Ectodermal cell (in vitro differentiated cells): ENCODE measurements at regions not wholly inside any gene's neighbourhood (a gene's known extent, or its start where the extent isn't known, plus 50 kb on each side); places are given as distances from the start of the nearest gene placed in this dataset.
"Not testable (repeated sequence)": the region's sequence is repeated elsewhere in the genome, so short reads cannot be mapped to it uniquely, and the experiment has no call there.

Experiments used
- H3K27ac ChIP-seq: 2 replicates; pipeline ENCODE4 v1.7.0; 2013; ENCODE audit warnings: mild to moderate bottlenecking, low read depth, low read length; ENCODE audit not compliant: insufficient read depth, poor library complexity, severe bottlenecking
- H3K27me3 ChIP-seq: 2 replicates; pipeline ENCODE4 v1.7.0; 2013; ENCODE audit warnings: mild to moderate bottlenecking, low read length; ENCODE audit not compliant: insufficient read depth, control insufficient read depth, poor library complexity, severe bottlenecking
- H3K36me3 ChIP-seq: one replicate; pipeline ENCODE4 v1.7.0; 2013; ENCODE audit warnings: low read length; ENCODE audit not compliant: control insufficient read depth, insufficient read depth
- H3K4me1 ChIP-seq: one replicate; pipeline ENCODE4 v1.7.0; 2013; ENCODE audit warnings: low read length; ENCODE audit not compliant: control insufficient read depth, insufficient read depth
- H3K4me3 ChIP-seq: 2 replicates; pipeline ENCODE4 v1.7.0; 2013; ENCODE audit warnings: low read depth, low read length, control low read depth; ENCODE audit not compliant: insufficient read depth
- H3K9me3 ChIP-seq: 2 replicates; pipeline ENCODE4 v1.7.0; 2013; ENCODE audit warnings: mild to moderate bottlenecking, low read length, moderate library complexity; ENCODE audit not compliant: control insufficient read depth
- WGBS, 2 experiments: methylation state at CpG; one replicate each; pipeline ENCODE4 v1.1.7; 2013; ENCODE audit warnings: missing lambda C conversion rate in 2 of 2; 5-methylcytosine and 5-hydroxymethylcytosine counted together

DNA sequence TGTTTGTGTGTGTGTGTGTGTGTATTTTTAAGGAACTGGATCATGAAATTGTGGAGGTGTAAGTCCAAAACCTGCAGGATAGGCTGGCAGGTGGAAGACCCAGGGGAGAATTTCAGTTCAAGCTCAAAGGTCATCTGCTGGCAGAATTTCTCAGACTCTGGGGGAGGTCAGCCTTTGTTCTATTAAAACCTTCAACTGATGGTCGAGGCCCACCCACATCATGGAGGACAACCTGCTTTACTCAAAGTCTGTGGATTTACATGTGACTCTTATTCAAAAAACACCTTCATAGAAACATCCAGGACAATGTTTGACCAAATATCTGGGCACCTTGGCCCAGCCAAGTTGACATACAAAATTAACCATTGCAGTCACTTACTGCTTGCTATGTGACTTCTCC is 157.2 kb downstream of the EDEM1 start:
- no peaks in the 10 kb centered on the region for H3K9me3 ChIP-seq
- H3K4me3 ChIP-seq, result no peak overlapping the region
- no peaks in the 10 kb centered on the region for H3K36me3 ChIP-seq
- H3K27me3 ChIP-seq, result no peaks in the 10 kb centered on the region
- 74 to 80% methylated on average over 1 of the region's 1 CpG for WGBS, 2 experiments
- H3K27ac ChIP-seq, result no peak overlapping the region
- H3K4me1 ChIP-seq, result peaks cover 9% of the 10 kb centered on the region

DNA sequence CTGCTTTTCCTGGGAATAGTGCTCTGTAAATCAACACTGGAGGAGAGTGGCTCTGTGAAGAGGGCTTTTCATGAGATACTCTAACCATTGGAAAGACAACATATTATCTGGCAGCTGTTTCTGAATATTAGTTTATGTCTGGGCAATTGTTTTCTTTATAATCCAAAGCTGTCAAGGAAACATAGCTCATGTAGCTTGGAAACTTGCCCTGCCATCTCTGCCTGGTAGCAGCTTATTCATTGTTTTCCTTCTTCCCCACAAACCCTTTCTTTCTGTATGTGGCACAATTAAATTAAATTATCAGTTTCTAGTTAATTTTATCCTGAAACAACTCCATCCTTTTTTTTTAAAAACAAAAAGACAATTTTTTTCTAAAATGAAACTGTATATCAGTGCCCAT is 160.0 kb downstream of the EDEM1 start:
- Histone ChIP-seq H3K4me3 (no peak overlapping the region), H3K27ac (no peak overlapping the region), H3K36me3 (no peaks in the 10 kb centered on the region), H3K4me1 (no peaks in the 10 kb centered on the region), H3K9me3 (no peaks in the 10 kb centered on the region), H3K27me3 (no peaks in the 10 kb centered on the region)

DNA sequence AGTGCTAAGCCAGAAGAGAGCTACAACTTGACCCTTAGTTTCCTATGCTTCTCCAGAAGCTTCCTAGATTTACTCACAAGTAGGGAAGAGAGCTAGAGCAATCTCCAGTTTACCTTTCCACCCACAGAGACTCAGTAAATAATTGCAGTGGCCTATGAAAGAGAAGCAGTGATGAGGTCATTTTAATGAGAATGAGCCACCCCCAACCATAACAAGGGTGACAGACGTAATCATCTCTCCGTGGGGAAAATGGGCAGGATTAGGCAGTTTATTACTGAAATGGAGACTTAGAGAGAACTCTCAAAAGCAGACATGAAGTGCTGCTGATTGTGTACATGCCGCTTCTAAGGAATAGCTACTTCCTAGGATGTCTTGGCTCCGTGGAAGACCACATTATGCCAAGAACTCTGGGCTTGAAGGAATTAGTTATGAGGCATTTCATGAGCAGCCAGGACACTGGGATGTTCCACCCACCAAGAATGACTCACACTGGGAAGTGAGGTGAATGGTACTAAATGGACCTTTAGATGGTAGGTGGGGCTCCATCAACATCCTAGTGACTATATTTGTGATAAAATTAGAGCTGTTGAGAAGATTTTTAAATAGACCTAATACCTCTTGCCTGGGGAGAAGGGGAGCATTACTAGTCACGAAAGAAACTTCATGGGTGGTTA is 160.9 kb downstream of the EDEM1 start:
- WGBS, 2 experiments, result 88% methylated on average over 5 of the region's 5 CpGs
- H3K9me3 ChIP-seq, result no peaks in the 10 kb centered on the region

DNA sequence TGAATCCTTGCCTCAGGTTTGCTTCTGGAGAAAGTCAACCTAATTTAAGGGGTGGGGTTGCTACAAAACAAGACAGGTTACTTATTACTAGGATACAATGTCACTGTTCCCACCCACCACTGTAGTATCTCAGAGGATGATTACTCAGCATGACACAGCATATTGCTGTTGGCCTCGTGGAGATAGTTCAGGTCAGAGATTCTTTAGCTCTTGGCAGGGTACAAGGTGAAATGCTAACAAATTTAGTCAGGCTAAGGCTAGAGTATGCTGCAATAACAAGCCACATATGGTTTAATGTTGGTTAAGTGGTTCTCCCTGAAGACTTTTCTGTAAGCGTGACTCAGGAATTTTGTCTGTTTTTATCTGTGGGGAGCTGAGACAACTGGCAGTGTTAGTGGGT is 161.8 kb downstream of the EDEM1 start:
- 84 to 86% methylated on average over 2 of the region's 2 CpGs for WGBS, 2 experiments

More for the DNA sequence above, 160.9 kb downstream of the EDEM1 start:
- Histone ChIP-seq H3K4me3 (no peak overlapping the region), H3K27me3 (no peaks in the 10 kb centered on the region), H3K4me1 (no peaks in the 10 kb centered on the region), H3K27ac (no peak overlapping the region), H3K36me3 (no peaks in the 10 kb centered on the region)

DNA sequence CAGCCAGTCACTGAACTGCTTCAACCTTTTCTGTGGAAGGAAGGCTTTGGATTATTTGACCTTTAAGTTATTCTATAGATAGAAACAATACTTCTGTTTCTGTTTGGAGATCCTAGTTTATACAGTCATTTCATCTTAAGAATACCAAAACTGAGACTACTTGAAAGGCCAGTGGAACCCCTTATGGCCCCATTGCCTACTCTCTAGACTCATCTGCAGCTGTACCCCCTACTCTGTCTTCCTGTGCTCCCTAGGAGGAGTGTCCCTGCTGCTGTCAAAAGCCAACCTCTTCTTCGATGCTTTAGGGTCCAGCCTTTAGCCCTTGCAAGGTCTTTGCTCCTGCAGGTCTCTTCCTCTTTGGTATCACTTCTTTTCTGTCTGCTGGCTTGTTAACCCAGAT is 169.6 kb downstream of the EDEM1 start:
- no peaks in the 10 kb centered on the region for H3K36me3 ChIP-seq
- WGBS, 2 experiments, result 92 to 94% methylated on average over 1 of the region's 1 CpG
- H3K9me3 ChIP-seq, result no peaks in the 10 kb centered on the region
- no peak overlapping the region for H3K27ac ChIP-seq
- H3K27me3 ChIP-seq, result no peaks in the 10 kb centered on the region
- no peak overlapping the region for H3K4me3 ChIP-seq
- H3K4me1 ChIP-seq, result no peaks in the 10 kb centered on the region

More for the DNA sequence above, 161.8 kb downstream of the EDEM1 start:
- no peaks in the 10 kb centered on the region for H3K27me3 ChIP-seq
- H3K4me3 ChIP-seq, result no peak overlapping the region
- no peaks in the 10 kb centered on the region for H3K4me1 ChIP-seq
- no peak overlapping the region for H3K27ac ChIP-seq
- no peaks in the 10 kb centered on the region for H3K9me3 ChIP-seq
- no peaks in the 10 kb centered on the region for H3K36me3 ChIP-seq

DNA sequence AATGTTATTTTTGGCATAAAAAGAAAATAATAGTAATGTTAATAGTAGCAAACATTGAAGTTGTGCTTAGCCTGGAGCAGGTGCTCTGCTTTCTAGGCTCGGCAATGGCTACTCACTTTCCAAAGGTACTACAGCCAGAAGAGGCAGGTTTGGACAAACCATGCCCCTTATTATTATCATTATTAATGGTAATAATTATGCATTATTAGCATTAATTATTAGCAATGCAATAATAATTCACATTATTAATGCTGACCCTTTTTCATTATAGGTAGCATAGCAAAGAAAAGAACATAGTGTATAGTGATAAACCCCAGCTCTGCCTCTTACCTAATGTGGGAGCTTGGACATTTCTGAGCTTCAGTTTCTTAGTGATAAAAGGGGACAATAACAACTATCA is 171.4 kb downstream of the EDEM1 start:
- Histone ChIP-seq H3K36me3 (no peaks in the 10 kb centered on the region), H3K4me3 (no peak overlapping the region), H3K27ac (no peak overlapping the region), H3K9me3 (no peaks in the 10 kb centered on the region), H3K4me1 (no peaks in the 10 kb centered on the region), H3K27me3 (no peaks in the 10 kb centered on the region)
- 80% methylated on average over 1 of the region's 1 CpG; no CpG with 5 or more reads in 1 of the 2 experiments for WGBS, 2 experiments

DNA sequence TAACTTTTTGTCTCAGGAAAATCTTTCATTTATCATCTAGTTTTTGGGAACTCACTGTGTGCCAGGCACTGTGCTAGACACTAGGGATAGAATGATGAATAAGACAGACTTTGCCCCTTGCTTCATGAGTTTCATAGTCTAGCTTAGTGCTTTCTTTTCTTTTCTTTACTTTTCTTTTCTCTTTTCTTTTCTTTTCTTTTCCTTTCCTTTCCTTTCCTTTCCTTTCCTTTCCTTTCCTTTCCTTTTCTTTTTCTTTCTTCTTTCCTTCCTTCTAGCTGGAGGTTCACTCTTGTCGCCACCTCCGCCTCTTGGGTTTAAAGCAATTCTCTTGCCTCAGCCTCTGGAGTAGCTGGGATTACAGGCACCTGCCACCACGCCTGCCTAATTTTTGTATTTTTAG is 172.9 kb downstream of the EDEM1 start:
- Histone ChIP-seq H3K9me3 (no peaks in the 10 kb centered on the region), H3K4me3 (no peak overlapping the region), H3K4me1 (no peaks in the 10 kb centered on the region), H3K27ac (no peak overlapping the region), H3K27me3 (no peaks in the 10 kb centered on the region), H3K36me3 (no peaks in the 10 kb centered on the region)
- 88 to 99% methylated on average over 3 of the region's 3 CpGs for WGBS, 2 experiments

DNA sequence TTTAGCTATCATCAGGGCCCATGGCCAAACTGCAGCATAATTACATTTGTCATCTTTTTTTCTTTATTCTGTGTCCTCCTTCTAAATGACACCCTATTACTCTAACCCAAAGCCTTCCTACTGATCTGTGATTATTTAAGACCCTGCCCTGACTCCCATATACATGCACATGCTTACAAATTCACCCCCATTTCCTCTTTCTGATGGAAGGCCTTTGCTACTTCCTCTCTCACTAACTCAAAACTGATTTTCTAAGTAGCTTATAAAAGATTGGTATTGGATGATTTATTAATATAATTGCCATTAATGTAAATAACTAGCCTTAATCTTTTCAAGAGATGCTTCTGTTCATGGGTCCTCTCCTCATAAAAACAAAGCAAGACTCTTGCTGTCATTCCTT is 179.2 kb downstream of the EDEM1 start:
- Histone ChIP-seq H3K27me3 (no peaks in the 10 kb centered on the region), H3K4me3 (no peak overlapping the region), H3K36me3 (no peaks in the 10 kb centered on the region), H3K9me3 (no peaks in the 10 kb centered on the region), H3K27ac (no peak overlapping the region), H3K4me1 (no peaks in the 10 kb centered on the region)

DNA sequence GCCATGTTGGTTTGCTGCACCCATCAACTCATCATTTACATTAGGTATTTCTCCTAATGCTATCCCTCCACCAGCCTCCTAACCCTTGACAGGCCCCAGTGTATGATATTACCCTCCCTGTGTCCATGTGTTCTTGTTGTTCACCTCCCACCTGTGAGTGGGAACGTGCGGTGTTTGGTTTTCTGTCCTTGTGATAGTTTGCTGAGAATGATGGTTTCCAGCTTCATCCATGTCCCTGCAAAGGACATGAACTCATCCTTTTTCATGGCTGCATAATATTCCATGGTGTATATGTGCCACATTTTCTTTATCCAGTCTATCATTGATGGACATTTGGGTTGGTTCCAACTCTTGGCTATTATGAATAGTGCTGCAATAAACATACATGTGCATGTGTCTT is 184.0 kb downstream of the EDEM1 start:
- H3K27me3 ChIP-seq, H3K27ac ChIP-seq, H3K4me1 ChIP-seq, H3K9me3 ChIP-seq, H3K36me3 ChIP-seq, H3K4me3 ChIP-seq: not testable (repeated sequence)
- WGBS, 2 experiments, result no CpG with 5 or more reads among the region's 2 CpGs

DNA sequence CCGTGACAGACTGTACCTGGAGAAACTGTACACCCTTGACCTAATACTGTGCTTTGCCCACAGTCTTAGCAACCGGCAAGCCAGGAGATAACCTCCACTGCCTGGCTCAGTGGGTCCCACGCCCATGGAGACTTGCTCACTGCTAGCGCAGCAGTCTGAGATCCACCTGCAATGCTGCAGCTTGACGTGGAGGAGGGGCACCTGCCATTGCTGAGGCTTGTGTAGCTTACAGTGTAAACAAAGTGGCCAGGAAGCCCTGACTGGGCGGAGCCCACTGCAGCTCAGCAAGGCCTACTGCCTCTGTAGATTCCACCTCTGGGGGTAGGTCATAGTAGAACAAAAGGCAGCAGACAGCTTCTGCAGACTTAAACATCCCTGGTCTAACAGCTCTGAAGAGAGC is 189.3 kb downstream of the EDEM1 start:
- H3K4me3 ChIP-seq, result no peak overlapping the region
- no peaks in the 10 kb centered on the region for H3K27me3 ChIP-seq
- H3K9me3 ChIP-seq, result no peaks in the 10 kb centered on the region
- H3K4me1 ChIP-seq, result no peaks in the 10 kb centered on the region
- WGBS, 2 experiments, result 72 to 74% methylated on average over 6 of the region's 6 CpGs
- no peaks in the 10 kb centered on the region for H3K36me3 ChIP-seq
- no peak overlapping the region for H3K27ac ChIP-seq

DNA sequence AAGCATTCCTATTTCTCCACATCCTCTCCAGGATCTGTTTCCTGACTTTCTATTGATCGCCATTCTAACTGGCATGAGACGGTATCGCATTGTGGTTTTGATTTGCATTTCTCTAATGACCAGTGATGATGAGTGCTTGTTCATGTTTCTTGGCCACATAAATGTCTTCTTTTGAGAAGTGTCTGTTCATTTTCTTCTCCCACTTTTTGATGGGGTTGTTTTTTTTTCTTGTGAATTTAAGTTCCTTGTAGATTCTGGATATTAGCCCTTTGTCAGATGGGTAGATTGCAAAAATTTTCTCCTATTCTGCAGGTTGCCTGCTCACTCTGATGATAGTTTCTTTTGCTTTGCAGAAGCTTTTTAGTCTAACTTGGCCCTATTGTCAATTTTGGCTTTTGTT is 191.8 kb downstream of the EDEM1 start:
- not testable (repeated sequence) for H3K27ac ChIP-seq, H3K27me3 ChIP-seq, H3K9me3 ChIP-seq, H3K4me3 ChIP-seq, H3K4me1 ChIP-seq, H3K36me3 ChIP-seq
- WGBS, 2 experiments, result 92 to 94% methylated on average over 3 of the region's 3 CpGs
